Activated T-cell treated with anti-CD3 and anti-CD28 coated beads for 4 hours (primary cell): ENCODE measurements at regions not wholly inside any gene's neighbourhood (a gene's known extent, or its start where the extent isn't known, plus 50 kb on each side); places are given as distances from the start of the nearest gene placed in this dataset.

Source experiments
- DNase-seq: peaks from one replicate; pipeline ENCODE4 v3.0.0-alpha.2; 2020

- DNase-seq: no peak
Observed at GRCh38 chr1:29521438-29521715, 285.1 kb downstream of the PTPRU start.

- no peak for DNase-seq
Observed at GRCh38 chr1:29520571-29521437, 284.5 kb downstream of the PTPRU start.

GRCh38 chr1:29519788-29520110 is 283.4 kb downstream of the PTPRU start:
- no peak for DNase-seq

- DNase-seq: no peak
Observed at GRCh38 chr1:29519108-29519787, 282.9 kb downstream of the PTPRU start.

- no peak for DNase-seq
Observed at GRCh38 chr1:29518183-29518835, 282.0 kb downstream of the PTPRU start.

- no peak for DNase-seq
Observed at GRCh38 chr1:29517251-29518086, 281.1 kb downstream of the PTPRU start.

- DNase-seq: no peak
Observed at GRCh38 chr1:29516063-29516820, 279.9 kb downstream of the PTPRU start.

- DNase-seq: no peak
Observed at GRCh38 chr1:29515170-29515955, 279.0 kb downstream of the PTPRU start.

GRCh38 chr1:29514361-29515169 is 278.2 kb downstream of the PTPRU start:
- no peak for DNase-seq

- DNase-seq: no peak
Observed at GRCh38 chr1:29513357-29513756, 277.0 kb downstream of the PTPRU start.

GRCh38 chr1:29511436-29511835 is 275.1 kb downstream of the PTPRU start:
- DNase-seq: no peak

GRCh38 chr1:29508458-29509107 is 272.3 kb downstream of the PTPRU start:
- no peak for DNase-seq

GRCh38 chr1:29506678-29507225 is 270.4 kb downstream of the PTPRU start:
- DNase-seq: no peak

GRCh38 chr1:29505532-29506220 is 269.4 kb downstream of the PTPRU start:
- no peak for DNase-seq

GRCh38 chr1:29504709-29505410 is 268.5 kb downstream of the PTPRU start:
- no peak for DNase-seq

- no peak for DNase-seq
Observed at GRCh38 chr1:29504196-29504595, 267.9 kb downstream of the PTPRU start.

GRCh38 chr1:29502911-29503840 is 266.9 kb downstream of the PTPRU start:
- DNase-seq: no peak
